Activated CD4-positive, alpha-beta T cell treated with anti-CD3 and anti-CD28 coated beads, Interleukin-2, Interleukin-6, amounts not matched to agents 100 ng/mL and 50 ng/mL, durations not matched to agents 16 hours and 8 hours (primary cell): ENCODE measurements at regions not wholly inside any gene's neighbourhood (a gene's known extent, or its start where the extent isn't known, plus 50 kb on each side); places are given as distances from the start of the nearest gene placed in this dataset.

Source experiments
- DNase-seq: peaks from one replicate; pipeline ENCODE4 v3.0.0-alpha.2; 2020

DNA sequence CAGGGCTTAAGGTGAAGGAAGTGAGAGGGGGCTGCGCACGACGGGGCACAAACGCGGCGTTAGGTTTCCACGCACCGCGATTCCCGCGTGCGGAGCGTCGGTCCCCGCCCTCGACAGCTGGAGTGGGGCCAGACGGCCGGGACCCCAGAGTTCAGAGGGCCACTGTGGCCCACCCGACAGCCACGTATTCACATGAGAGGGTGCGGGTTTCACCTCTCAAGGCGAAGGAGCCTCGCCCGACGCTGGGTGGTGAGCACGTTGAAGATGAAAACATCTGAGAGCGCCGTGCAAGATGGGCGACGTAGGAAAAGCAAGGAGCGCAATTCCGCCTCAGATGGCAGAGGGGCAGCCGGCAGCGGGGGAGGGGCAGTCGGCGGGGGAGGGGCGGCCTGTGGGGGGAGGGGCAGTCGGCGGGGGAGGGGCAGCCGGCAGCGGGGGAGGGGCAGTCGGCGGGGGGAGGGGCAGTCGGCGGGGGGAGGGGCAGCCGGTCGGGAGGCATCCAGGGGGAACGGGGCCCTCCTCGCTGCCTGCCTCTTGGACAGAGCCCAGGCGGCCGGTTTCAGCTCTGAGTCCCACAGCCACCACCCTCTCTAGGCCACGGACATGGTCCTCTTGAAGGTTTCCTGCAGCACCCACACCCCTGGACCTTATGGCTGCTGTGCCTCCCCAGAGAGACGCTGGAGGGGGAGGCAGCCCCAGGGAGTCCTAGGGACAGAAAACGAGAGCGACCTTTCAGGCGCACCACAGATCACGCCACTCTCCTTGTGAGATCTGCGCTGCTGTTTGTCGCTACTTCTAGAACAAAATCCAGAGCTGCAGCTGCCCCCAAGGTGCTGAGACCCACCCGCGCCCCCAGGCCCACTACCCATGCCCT lies 113.7 kb downstream of the DLL1 start:
- no peak for DNase-seq

DNA sequence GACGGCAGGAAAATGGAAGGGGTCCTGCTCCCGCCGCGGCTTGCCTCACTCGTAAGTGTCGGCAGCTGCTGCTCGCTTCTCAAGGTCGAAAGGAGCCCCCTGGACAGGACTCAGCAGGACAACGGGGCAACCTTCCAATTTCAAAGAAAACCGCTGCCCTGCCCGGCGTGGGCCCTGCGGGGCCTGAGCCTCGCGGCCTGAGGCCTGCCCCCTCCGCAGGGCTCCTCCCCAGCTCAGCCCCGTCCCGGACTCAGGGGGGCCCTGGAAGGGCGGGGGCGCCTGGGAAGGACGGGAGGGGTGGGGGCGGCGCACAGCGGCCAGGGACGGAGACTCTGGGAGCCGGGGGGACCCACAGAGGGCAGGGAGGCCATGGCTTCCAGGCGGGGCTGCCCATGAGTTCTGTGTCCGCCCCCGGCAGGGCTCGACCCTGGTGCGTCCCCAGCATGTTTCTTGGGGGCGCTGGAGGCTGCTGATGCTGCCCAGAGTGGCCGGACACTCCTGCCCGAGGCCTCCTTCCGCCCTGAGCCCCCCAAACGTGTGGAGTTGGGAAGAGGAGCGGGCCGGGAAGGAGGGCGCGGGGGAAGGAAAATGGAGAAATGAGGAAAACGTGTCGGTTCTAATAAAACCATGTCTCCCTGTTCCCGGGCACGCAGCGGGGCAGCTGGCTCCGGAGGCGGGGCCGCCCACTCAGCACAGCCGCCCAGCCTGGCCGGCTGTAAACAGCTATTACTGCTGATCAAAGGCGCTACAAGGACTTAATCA lies 114.6 kb downstream of the DLL1 start:
- no peak for DNase-seq

DNA sequence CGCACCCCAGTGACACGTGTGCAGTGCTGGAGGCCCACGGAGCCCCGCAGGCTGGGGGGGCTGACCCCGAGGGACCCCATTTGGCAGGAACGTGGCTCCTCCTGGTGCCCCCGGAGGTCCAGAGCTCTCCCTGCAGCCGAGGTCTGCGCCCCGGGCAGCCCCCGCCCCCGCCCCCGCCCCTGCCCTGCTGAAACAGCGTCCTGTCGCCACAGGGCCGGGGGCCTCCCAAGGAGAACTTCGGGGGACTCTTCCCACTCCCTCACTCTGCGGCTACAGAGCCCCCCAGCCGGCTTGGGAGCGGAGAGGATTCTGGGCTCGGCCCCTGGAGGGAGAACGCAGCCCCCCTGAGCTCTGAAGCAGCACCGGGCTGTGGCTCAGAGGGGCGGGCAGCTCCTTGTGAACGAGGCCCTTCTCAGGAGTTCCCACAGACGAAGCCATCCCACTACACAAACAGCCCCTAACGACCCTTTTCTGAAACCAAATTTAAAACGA lies 115.2 kb downstream of the DLL1 start:
- no peak for DNase-seq

GRCh38 chr6:170174771-170175643 lies 115.9 kb downstream of the DLL1 start:
- no peak for DNase-seq

DNA sequence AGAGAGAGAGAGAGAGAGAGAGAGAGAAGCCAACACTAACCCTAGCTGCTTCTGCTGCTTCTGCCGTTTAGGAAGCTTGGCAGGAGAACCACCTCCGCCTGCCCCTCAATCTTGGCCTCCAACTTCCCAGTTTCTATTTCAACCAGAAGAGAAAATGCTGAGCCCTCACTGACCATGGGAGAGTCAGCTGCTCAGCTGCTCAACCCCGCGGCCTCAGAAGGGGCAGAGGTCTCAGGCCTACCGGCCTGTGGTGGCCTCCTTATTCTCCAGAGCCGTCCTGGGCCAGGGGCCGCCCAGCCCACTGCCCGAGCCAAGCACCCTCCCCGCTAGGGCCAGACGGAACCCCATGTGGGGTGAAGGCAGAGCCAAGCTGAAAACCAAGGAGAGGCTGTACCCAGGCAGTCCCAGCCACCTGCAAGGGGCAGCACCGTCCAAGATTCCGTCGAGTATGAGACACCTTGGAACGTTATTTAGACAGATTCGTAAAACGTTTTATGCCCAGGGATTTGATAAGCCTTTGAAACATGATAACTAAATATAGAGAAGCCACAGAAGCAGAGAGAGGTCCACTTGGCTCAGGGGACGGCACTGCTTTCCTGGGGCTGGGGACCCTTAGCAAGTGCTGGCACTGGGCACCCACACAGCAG lies 116.6 kb downstream of the DLL1 start:
- no peak for DNase-seq

GRCh38 chr6:170173335-170173881 lies 117.5 kb downstream of the DLL1 start:
- no peak for DNase-seq

- no peak for DNase-seq
Observed at GRCh38 chr6:170172825-170173256, 118.0 kb downstream of the DLL1 start.

- no peak for DNase-seq
Observed at GRCh38 chr6:170172392-170172791, 118.5 kb downstream of the DLL1 start.

- no peak for DNase-seq
Observed at GRCh38 chr6:170167657-170168159, 123.2 kb downstream of the DLL1 start.

GRCh38 chr6:170166511-170167122 lies 124.3 kb downstream of the DLL1 start:
- DNase-seq: no peak

DNA sequence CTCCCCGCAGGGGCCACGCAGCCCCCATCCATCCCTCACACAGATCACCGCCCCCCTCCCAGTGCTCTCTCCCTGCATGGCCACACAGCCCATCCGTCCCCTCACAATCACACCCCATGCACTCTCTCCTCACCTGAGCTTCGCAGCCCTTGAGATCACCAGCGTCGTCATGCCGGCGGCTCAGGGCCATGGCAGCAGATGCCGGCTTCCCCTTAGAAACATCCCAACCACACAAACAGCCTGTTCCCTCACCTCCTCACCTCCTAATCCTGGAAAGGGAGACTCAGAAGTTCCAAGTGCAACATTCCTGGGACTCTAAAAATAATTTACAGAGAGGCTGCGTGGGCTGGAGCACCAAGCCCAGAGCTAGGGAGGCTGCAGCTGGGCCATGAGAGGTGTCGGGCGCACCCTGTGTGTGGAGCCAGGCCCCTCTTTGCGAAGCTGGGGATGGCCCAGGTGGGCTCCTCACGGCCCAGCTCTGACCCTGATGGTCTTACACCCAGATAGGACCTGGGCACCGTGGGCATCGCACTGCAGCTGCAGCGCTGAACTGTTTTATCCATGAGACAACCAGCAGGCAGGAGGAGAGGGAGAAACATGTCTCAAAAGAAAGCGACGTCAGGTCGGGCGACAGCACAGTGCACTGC lies 125.3 kb downstream of the DLL1 start:
- no peak for DNase-seq

DNA sequence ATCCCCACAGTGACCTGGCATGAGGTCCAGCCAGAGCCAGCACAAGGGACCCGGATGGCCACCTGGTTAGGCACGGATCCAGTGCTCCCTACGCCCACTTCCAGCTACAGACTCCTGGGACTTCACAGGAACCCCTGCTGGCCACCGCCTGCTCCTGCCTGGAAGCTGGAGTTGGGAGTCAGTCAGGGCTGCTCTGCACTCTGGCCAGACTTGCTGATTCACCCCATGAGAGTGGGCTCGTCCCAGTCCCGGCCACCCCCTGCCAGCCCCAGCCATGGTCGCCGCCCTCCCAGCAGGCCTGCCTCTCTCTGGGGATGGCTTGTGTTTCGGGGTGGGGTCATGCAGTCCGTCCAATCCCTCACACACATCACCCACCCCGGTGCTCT lies 125.8 kb downstream of the DLL1 start:
- DNase-seq: no peak

DNA sequence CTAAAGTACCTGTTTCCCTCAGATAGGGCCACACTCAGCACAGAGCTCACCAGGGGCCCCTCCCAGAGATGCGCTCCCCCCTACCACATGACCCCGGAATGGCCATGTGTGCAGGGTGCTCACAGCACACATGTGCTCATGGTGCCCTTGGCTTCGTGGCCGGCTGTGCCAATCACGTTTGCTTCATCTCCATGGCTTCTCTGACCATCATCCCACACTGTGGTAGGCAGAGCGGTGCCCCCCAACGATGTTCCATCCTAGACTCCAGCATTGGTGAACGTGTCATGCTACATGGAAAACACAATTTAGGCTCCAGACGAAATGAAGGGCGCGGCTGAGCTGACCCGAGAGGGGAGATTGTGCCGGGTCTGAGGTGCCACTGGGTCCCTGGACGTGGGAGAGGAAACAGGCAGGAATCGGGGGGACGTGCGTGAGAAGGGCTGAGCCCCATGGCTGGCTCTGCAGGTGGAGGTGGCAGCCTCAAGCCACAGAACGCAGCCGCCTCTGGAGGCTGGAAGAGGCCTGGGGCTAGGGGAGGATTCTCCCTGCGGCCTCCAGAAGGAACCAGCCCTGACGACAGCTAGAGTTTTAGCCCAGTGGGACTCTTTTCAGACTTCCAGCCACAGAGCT lies 126.5 kb downstream of the DLL1 start:
- DNase-seq: no peak

GRCh38 chr6:170163405-170164170 lies 127.3 kb downstream of the DLL1 start:
- DNase-seq: no peak

DNA sequence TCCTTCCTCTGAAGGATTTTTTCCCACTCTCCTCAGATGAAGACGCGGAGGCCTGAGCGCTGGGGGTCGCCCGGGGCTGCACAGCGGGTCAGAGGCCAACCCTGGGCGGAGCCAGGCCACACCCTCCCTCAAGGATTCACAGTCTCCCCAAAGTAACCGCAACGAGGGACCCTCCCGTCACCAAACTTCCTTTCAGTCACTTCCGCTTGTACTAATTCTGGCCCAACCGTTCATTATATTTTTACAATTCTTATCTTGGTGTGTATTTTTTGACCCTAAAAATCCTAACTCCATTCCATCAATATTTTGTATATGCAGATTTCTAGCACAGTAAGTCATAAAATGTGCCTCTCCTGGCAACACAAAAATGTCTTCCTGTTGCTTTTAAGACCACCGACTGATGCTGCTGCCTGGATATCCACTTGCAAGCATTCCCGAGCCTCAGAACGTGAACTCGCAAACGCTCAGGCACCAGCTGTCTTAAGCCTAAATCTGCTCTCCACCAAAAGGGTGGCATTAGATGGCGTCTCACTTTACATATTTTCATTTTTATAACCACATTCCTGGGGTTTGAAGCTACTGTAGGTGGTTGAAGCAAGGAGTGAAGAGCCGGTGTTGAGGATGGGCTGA lies 128.0 kb downstream of the DLL1 start:
- DNase-seq: no peak

DNA sequence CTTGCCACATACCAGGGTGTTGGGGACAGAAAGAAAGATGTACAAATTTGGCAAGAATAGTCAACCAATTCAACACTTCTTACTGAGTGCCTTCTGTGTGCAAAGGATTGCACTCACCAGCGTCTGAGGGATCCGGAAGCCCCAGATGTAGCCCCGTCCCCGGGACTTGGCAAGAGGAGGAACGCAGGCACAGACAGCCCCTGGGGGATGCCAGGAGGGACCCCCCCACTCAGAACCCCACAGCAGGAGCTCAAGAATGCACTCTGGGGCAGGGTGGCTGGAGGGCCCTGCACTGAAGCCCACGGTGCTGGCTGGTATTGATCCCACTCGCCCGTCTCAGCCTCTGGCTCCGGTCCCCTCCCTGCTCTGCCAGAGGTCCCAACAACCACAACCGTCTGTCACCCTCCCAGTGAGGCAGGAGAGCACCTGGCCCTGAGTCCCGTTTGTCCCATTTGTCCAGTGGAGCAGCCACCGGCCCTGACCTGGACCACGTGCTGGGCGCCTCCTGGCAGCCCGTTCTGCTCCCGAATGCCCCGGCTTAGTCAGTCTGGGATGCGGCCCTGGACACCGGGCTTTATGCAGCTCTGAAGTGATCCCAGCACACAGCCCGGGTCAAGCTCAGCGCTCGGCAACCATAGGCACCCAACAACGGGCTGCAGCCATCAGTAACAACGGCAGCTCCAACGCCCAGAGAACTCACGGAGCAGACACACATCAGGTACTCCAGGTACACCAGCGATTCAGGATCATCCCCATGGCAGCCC lies 128.7 kb downstream of the DLL1 start:
- no peak for DNase-seq

DNA sequence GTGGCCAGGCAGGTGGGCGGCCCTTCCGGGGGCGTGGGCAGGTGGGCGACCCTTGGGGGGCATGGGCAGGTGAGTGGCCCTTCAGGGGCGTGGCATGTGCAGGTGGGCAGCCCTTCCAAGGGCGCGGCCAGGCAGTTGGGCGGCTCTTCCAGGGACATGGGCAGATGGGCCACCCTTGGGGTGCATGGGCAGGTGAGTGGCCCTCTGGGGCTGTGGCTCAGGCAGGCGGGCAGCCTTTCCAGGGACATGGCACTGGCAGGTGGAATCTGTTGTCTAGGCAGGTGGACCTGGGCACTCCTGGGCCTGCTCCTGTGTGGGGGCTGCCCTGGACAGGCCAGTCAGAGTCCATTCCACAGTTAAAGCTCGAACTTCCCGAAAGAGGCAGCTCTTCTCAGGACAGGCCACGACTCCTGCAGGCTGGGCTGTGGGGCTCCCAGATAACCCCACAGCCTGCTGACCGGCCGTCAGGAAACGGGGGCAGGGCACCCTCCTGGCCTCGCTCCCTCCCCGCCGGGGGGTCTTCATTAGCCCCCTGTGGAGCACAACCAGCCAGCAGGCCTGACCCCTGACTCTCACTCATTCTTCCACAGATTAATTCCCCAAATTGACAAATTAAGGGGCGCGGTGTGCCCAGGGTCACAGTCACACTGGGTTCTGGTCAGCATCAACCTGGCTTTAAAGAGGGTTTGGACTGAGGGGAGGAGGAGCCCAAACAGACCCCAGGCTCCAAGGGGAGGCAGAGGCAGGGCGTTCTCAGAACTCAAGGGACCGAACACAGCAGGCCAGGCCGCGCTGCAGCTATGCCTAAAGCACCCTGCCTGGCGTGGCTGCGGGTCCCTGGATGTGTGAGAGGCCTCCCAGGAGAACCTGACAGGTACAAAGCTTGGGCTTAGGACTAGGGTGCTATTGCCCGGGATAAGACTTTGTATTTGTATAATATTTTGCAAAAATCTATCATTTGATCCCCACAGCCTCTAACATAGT lies 130.0 kb downstream of the DLL1 start:
- no peak for DNase-seq
